ENCODE measurements at regions not wholly inside any gene's neighbourhood (a gene's known extent, or its start where the extent isn't known, plus 50 kb on each side); places are given as distances from the start of the nearest gene placed in this dataset.

DNA sequence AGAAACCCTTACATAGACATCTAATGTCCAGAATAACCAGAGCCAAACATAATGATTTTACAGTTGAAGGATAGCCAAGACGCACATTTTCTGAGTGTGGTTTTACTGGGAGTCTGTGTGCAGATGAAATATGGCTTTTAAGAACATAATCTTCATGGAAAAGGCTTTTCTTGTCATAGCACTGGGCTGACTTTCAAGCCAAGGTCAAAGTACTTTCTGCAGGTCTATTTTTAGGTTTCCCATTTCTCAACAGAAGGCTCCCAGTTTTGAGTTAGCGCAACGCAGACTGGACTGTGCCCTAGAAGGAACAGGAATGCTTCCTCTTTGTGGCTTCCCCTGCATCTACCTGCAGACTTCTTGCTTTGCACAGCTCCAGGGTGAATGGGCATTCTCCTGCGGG is 92.3 kb upstream of the UPP2 start:
- no peak for TF ChIP-seq POLR2A (IDR thresholded peaks at IDR 0.05)
- TF ChIP-seq, protein P1, sequence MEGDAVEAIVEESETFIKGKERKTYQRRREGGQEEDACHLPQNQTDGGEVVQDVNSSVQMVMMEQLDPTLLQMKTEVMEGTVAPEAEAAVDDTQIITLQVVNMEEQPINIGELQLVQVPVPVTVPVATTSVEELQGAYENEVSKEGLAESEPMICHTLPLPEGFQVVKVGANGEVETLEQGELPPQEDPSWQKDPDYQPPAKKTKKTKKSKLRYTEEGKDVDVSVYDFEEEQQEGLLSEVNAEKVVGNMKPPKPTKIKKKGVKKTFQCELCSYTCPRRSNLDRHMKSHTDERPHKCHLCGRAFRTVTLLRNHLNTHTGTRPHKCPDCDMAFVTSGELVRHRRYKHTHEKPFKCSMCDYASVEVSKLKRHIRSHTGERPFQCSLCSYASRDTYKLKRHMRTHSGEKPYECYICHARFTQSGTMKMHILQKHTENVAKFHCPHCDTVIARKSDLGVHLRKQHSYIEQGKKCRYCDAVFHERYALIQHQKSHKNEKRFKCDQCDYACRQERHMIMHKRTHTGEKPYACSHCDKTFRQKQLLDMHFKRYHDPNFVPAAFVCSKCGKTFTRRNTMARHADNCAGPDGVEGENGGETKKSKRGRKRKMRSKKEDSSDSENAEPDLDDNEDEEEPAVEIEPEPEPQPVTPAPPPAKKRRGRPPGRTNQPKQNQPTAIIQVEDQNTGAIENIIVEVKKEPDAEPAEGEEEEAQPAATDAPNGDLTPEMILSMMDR (IDR thresholded peaks at IDR 0.05) = no peak

Data from heart left ventricle (tissue), 13 donors.